ENCODE measurements at regions not wholly inside any gene's neighbourhood (a gene's known extent, or its start where the extent isn't known, plus 50 kb on each side); places are given as distances from the start of the nearest gene placed in this dataset.
"Not testable (repeated sequence)": the region's sequence is repeated elsewhere in the genome, so short reads cannot be mapped to it uniquely, and the experiment has no call there.

- H3K9me3 ChIP-seq (ENCODE audit: low read length), result no peaks in the 10 kb centered on the region
- no peaks in the 10 kb centered on the region for H3K79me2 ChIP-seq (replicated peaks; ENCODE audit: insufficient read depth, low read length)
- no peak overlapping the region for H3K9ac ChIP-seq (ENCODE audit: low read length)
- peak overlapping the region; percentile 0 for H3K4me2 ChIP-seq (ENCODE audit: low read length)
- H3K27ac ChIP-seq (ENCODE audit: low read length), result peak overlapping the region; percentile 63
- no peaks in the 10 kb centered on the region for H3K9me2 ChIP-seq (ENCODE audit: insufficient read depth, low read length)
- no peak overlapping the region for H2AFZ ChIP-seq (ENCODE audit: low read depth, low read length)
- no peaks in the 10 kb centered on the region for H3K36me3 ChIP-seq (ENCODE audit: insufficient read depth, low read length)
- H3F3A ChIP-seq (ENCODE audit: insufficient read depth, low read length, poor library complexity, severe bottlenecking), result no peaks in the 10 kb centered on the region
- no peak for TF ChIP-seq SMC3 (conservative IDR thresholded peaks at IDR 0.05; ENCODE audit: poor library complexity)
- TF ChIP-seq REST (IDR thresholded peaks at IDR 0.05; ENCODE audit: borderline replicate concordance), result peak; percentile 61
- TF ChIP-seq EP300 (conservative IDR thresholded peaks at IDR 0.05; ENCODE audit: poor library complexity, severe bottlenecking), result peak; percentile 96
- TF ChIP-seq POLR2AphosphoS5 (IDR thresholded peaks at IDR 0.05), result peak; percentile 87
- TF ChIP-seq EZH2 (IDR thresholded peaks at IDR 0.05; ENCODE audit: borderline replicate concordance, insufficient read depth, low read length, poor library complexity, severe bottlenecking), result no peak
- H4K20me1 ChIP-seq (ENCODE audit: insufficient read depth), result no peaks in the 10 kb centered on the region
- H3K4me3 ChIP-seq (ENCODE audit: low read length), result peak overlapping the region; percentile 30
- H3K27me3 ChIP-seq (ENCODE audit: insufficient read depth, low read depth, low read length), result no peaks in the 10 kb centered on the region
Observed at GRCh38 chr3:154819491-154819890, 260.6 kb upstream of the MME start.

GRCh38 chr3:154818676-154819255 is 261.4 kb upstream of the MME start:
- H2AFZ ChIP-seq (ENCODE audit: low read depth, low read length), result no peak overlapping the region
- no peaks in the 10 kb centered on the region for H4K20me1 ChIP-seq (ENCODE audit: insufficient read depth)
- no peaks in the 10 kb centered on the region for H3K9me2 ChIP-seq (ENCODE audit: insufficient read depth, low read length)
- no peaks in the 10 kb centered on the region for H3K36me3 ChIP-seq (ENCODE audit: insufficient read depth, low read length)
- H3K4me3 ChIP-seq (ENCODE audit: low read length), result peak overlapping the region; percentile 30
- peak overlapping the region; percentile 0 for H3K4me2 ChIP-seq (ENCODE audit: low read length)
- H3K27ac ChIP-seq (ENCODE audit: low read length), result peak overlapping the region; percentile 63
- peak overlapping the region; percentile 3 for H3K9ac ChIP-seq (ENCODE audit: low read length)
- H3F3A ChIP-seq (ENCODE audit: insufficient read depth, low read length, poor library complexity, severe bottlenecking), result no peaks in the 10 kb centered on the region
- H3K9me3 ChIP-seq (ENCODE audit: low read length), result no peaks in the 10 kb centered on the region
- H3K27me3 ChIP-seq (ENCODE audit: insufficient read depth, low read depth, low read length), result no peaks in the 10 kb centered on the region
- H3K79me2 ChIP-seq (replicated peaks; ENCODE audit: insufficient read depth, low read length), result no peaks in the 10 kb centered on the region
- TF ChIP-seq MXI1 (conservative IDR thresholded peaks at IDR 0.05; ENCODE audit: poor library complexity, severe bottlenecking) (no peak), CTCF (IDR thresholded peaks at IDR 0.05; ENCODE audit: poor library complexity, severe bottlenecking) (no peak), EP300 (conservative IDR thresholded peaks at IDR 0.05; ENCODE audit: poor library complexity, severe bottlenecking) (no peak), POLR2AphosphoS5 (IDR thresholded peaks at IDR 0.05) (no peak), SMC3 (conservative IDR thresholded peaks at IDR 0.05; ENCODE audit: poor library complexity) (no peak), TAF1 (IDR thresholded peaks at IDR 0.05; ENCODE audit: low read depth) (no peak), EZH2 (IDR thresholded peaks at IDR 0.05; ENCODE audit: borderline replicate concordance, insufficient read depth, low read length, poor library complexity, severe bottlenecking) (no peak), RAD21 (conservative IDR thresholded peaks at IDR 0.05) (no peak), REST (IDR thresholded peaks at IDR 0.05; ENCODE audit: borderline replicate concordance) (no peak)

GRCh38 chr3:154810017-154810416 is 270.1 kb upstream of the MME start:
- H3K9me2 ChIP-seq (ENCODE audit: insufficient read depth, low read length); H3K27me3 ChIP-seq (ENCODE audit: insufficient read depth, low read depth, low read length); H3K27ac ChIP-seq (ENCODE audit: low read length); H3K36me3 ChIP-seq (ENCODE audit: insufficient read depth, low read length); H3K9me3 ChIP-seq (ENCODE audit: low read length); H3F3A ChIP-seq (ENCODE audit: insufficient read depth, low read length, poor library complexity, severe bottlenecking); H2AFZ ChIP-seq (ENCODE audit: low read depth, low read length); H3K9ac ChIP-seq (ENCODE audit: low read length); H3K79me2 ChIP-seq (replicated peaks; ENCODE audit: insufficient read depth, low read length); H3K4me2 ChIP-seq (ENCODE audit: low read length); H3K4me3 ChIP-seq (ENCODE audit: low read length); H4K20me1 ChIP-seq (ENCODE audit: insufficient read depth): not testable (repeated sequence)

Data from neural cell (in vitro differentiated cells).